Lung microvascular endothelial cell (primary cell): ENCODE measurements at regions not wholly inside any gene's neighbourhood (a gene's known extent, or its start where the extent isn't known, plus 50 kb on each side); places are given as distances from the start of the nearest gene placed in this dataset.

ENCODE experiments used
- DNase-seq, 2 donors: peaks; one replicate each; pipeline versions ENCODE4 v3.0.0 to v3.0.0-alpha.2; 2010; ENCODE audit warnings: low read depth in 2 of 2

GRCh38 chr12:113684908-113685782 is 213.5 kb upstream of the LHX5 start:
- no peak for DNase-seq

- DNase-seq: no peak
Observed at GRCh38 chr12:113684053-113684907, 212.6 kb upstream of the LHX5 start.

- no peak for DNase-seq
Observed at GRCh38 chr12:113683574-113683973, 211.9 kb upstream of the LHX5 start.

GRCh38 chr12:113680868-113681267 is 209.2 kb upstream of the LHX5 start:
- DNase-seq: no peak

- DNase-seq: no peak
Observed at GRCh38 chr12:113678223-113679119, 206.8 kb upstream of the LHX5 start.

GRCh38 chr12:113676547-113676946 is 204.9 kb upstream of the LHX5 start:
- no peak for DNase-seq

GRCh38 chr12:113676117-113676516 is 204.4 kb upstream of the LHX5 start:
- no peak for DNase-seq

GRCh38 chr12:113674996-113675395 is 203.3 kb upstream of the LHX5 start:
- DNase-seq: no peak

- DNase-seq: no peak
Observed at GRCh38 chr12:113674302-113674701, 202.6 kb upstream of the LHX5 start.

GRCh38 chr12:113673458-113674238 is 202.0 kb upstream of the LHX5 start:
- DNase-seq: no peak

- DNase-seq: no peak
Observed at GRCh38 chr12:113670742-113671141, 199.1 kb upstream of the LHX5 start.

GRCh38 chr12:113667676-113668356 is 196.1 kb upstream of the LHX5 start:
- no peak for DNase-seq

- no peak for DNase-seq
Observed at GRCh38 chr12:113667095-113667494, 195.4 kb upstream of the LHX5 start.

- DNase-seq: no peak
Observed at GRCh38 chr12:113666223-113666622, 194.6 kb upstream of the LHX5 start.

- DNase-seq: no peak
Observed at GRCh38 chr12:113665457-113665856, 193.8 kb upstream of the LHX5 start.

- DNase-seq: no peak
Observed at GRCh38 chr12:113664224-113664681, 192.6 kb upstream of the LHX5 start.

- no peak for DNase-seq
Observed at GRCh38 chr12:113663396-113663795, 191.7 kb upstream of the LHX5 start.

- DNase-seq: no peak
Observed at GRCh38 chr12:113660936-113661335, 189.3 kb upstream of the LHX5 start.

GRCh38 chr12:113659416-113659815 is 187.7 kb upstream of the LHX5 start:
- no peak for DNase-seq

- no peak for DNase-seq
Observed at GRCh38 chr12:113659015-113659414, 187.3 kb upstream of the LHX5 start.
